SK-N-SH (cell line): ENCODE measurements at regions not wholly inside any gene's neighbourhood (a gene's known extent, or its start where the extent isn't known, plus 50 kb on each side); places are given as distances from the start of the nearest gene placed in this dataset.

ENCODE experiments used
- SMC3 ChIP-seq: IDR thresholded peaks from 2 replicates; pipeline ENCODE4 v1.6.1; 2012; ENCODE audit warnings: low read depth, low read length, improper control_type of control experiment
- TF ChIP-seq, protein P1 (sequence below): fragments of 200-600 bp; sonication (generic); IDR thresholded peaks from 2 replicates; pipeline ENCODE4 v1.6.1; 2017; ENCODE audit warnings: antibody characterized with exemption, mild to moderate bottlenecking, moderate library complexity

DNA sequence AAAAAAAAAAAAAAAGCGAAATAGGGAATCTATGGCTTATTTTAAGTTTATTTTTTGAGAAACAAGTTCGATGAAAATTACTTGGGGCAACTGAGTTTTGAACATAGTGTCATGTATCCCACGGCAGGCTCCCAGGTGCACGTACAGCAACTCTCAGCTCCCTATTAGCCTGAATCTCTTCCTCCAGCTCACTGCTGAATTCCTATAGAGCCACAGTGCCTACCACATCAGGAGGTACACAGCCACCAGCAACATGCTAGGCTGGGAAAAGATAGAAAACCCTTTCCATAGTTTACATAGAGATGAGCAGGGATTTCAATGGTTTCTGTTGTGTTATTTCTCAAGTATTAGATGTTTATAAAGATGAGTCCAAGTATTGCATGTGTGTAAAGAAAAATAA lies 115.9 kb upstream of the RGMB start:
- TF ChIP-seq, protein P1, sequence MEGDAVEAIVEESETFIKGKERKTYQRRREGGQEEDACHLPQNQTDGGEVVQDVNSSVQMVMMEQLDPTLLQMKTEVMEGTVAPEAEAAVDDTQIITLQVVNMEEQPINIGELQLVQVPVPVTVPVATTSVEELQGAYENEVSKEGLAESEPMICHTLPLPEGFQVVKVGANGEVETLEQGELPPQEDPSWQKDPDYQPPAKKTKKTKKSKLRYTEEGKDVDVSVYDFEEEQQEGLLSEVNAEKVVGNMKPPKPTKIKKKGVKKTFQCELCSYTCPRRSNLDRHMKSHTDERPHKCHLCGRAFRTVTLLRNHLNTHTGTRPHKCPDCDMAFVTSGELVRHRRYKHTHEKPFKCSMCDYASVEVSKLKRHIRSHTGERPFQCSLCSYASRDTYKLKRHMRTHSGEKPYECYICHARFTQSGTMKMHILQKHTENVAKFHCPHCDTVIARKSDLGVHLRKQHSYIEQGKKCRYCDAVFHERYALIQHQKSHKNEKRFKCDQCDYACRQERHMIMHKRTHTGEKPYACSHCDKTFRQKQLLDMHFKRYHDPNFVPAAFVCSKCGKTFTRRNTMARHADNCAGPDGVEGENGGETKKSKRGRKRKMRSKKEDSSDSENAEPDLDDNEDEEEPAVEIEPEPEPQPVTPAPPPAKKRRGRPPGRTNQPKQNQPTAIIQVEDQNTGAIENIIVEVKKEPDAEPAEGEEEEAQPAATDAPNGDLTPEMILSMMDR, result no peak
- TF ChIP-seq SMC3, result no peak
